Retinal pigment epithelial cell (primary cell): ENCODE measurements at regions not wholly inside any gene's neighbourhood (a gene's known extent, or its start where the extent isn't known, plus 50 kb on each side); places are given as distances from the start of the nearest gene placed in this dataset.

Source experiments
- DNase-seq: peaks from one replicate; pipeline ENCODE4 v3.0.0-alpha.2; 2010; ENCODE audit warnings: low read depth
- H3K4me3 ChIP-seq: 2 replicates; pipeline ENCODE4 v1.5.1; 2011; ENCODE audit warnings: mild to moderate bottlenecking, low read length, control low read depth, moderate library complexity
- TF ChIP-seq, protein P1 (sequence below): conservative IDR thresholded peaks from 2 replicates; pipeline ENCODE4 v1.5.1; 2011; ENCODE audit warnings: low read depth, low read length, control low read depth, inconsistent platforms

DNA sequence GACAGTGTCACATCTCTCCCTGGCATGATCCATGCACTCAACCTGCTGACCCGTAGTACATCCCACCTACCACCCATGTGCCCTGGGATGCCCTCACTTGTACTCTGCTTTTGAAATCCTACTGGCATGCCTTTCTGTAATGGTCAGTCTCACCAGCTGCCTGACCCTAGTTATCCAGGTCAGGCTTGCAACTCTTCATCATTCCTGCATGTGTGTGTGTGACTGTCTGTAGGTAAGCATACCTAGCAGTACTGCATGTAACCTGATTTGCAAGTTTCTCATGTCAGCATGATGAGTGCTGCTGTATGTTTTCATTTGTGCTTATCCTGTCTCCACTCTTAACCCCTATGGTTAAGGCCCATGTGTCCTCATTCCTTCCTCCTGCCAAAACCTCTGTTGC is 202.0 kb upstream of the MTNR1B start:
- H3K4me3 ChIP-seq = no peak overlapping the region
- DNase-seq = no peak
- TF ChIP-seq, protein P1, sequence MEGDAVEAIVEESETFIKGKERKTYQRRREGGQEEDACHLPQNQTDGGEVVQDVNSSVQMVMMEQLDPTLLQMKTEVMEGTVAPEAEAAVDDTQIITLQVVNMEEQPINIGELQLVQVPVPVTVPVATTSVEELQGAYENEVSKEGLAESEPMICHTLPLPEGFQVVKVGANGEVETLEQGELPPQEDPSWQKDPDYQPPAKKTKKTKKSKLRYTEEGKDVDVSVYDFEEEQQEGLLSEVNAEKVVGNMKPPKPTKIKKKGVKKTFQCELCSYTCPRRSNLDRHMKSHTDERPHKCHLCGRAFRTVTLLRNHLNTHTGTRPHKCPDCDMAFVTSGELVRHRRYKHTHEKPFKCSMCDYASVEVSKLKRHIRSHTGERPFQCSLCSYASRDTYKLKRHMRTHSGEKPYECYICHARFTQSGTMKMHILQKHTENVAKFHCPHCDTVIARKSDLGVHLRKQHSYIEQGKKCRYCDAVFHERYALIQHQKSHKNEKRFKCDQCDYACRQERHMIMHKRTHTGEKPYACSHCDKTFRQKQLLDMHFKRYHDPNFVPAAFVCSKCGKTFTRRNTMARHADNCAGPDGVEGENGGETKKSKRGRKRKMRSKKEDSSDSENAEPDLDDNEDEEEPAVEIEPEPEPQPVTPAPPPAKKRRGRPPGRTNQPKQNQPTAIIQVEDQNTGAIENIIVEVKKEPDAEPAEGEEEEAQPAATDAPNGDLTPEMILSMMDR = no peak

DNA sequence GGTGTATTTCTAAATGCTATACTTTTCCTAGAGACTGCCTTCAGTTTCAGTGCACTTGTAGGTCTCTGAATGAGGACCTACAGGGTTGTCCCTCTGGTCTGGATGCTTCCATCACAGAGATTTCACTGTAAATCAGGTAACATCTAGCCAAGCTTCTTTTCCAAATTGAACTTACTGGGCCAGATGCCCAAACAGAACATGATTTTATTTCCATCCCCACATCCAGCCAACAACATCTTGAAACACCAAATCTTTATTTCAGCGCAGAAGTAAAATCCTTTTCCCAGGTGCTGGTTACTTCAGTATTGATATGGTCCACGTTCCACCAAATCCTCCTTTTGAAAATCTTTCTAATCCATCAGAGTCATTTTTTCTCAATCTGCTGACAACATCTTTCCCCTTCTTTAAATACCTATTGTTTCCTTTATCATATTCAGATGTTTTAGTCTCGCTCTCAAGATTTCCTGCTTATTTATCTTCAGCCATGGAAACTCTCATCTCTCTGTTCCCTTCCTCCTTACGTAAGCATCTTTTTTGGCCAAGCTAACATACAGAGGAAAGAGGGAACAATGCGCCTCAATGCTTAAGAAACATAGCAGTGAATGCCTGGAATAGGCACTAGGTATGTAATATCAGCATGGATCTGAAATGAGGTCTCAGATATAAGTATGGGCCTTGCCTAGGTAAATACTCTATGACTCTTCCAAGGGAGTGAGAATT is 201.2 kb upstream of the MTNR1B start:
- no peak overlapping the region for H3K4me3 ChIP-seq
- TF ChIP-seq, protein P1 = no peak
- DNase-seq = no peak

DNA sequence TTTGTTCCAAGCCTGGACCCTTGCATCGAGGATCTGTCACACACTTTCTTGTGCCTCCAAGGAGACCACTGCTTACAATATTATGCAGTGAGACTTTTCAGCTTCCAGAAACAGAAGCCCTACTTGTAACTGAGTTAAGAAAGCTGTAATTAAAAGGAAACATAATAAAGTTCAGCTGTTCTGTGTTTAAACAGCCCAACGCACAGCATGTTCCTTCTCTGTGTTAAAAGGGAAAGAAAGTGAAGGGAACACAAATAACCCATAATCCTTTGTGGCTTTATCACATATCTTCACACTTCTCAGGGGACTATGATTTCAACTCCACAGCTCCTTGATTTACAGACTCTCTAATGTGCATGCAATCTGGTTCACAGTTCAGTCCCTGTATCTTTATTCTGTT is 200.3 kb upstream of the MTNR1B start:
- no peak for DNase-seq
- no peak overlapping the region for H3K4me3 ChIP-seq
- TF ChIP-seq, protein P1 = no peak

DNA sequence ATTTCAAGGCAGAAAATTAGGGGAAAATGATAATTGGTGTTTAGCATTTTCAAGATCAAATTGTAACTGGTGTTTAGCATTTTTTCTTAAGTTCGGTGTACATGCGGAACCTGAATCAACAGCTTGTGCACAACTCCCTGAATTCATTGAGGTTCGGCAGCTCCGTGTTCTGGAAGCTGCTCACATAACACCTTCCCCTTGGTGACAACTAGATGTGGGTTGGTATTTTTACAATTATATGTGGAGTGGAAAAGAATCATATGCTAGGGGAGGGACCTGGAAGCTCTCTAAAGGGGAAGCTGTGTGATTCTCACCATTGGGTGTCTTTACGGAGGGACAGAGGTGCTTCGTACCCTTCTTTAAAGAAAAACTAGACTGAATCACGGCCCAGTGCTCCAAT is 199.0 kb upstream of the MTNR1B start:
- DNase-seq = no peak
- H3K4me3 ChIP-seq = no peak overlapping the region
- TF ChIP-seq, protein P1 = no peak

DNA sequence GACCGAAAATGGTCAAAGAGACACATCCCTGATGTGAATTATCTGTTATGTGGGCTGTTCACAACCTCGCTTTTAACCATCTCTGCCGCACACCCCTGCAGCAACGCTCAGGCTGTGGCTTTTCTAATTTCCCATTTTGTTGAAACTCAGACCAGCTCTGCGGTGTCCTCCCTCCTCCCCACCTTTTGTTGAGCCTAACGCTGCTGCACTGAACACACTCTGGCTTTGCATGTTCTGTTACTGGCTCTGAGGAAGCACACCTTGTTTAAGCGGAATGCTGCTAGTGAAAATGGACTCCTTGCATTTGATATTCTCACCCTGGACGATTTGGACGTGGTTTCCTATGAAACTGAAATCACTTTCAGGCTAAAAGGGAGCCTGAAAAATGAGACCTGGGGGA is 198.5 kb upstream of the MTNR1B start:
- no peak overlapping the region for H3K4me3 ChIP-seq
- no peak for DNase-seq
- TF ChIP-seq, protein P1 = no peak

DNA sequence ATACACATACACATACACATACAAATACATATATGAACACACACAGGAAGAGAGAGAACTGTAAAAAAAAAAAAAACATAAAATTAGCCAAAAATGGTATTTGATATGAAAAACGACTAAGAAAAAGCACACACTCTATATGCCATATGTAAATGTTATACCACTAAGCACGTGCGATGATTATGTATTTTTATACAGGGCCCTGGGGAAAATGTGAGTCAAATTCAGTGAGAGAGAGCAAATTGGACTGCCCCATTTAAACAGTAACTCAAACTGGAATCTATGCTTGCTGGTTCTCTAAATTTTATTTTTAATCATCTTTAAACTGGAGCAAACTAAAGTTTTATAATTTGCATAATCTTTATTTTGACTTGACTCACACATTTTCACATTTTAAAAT is 197.8 kb upstream of the MTNR1B start:
- DNase-seq = no peak
- TF ChIP-seq, protein P1 = no peak
- no peak overlapping the region for H3K4me3 ChIP-seq

DNA sequence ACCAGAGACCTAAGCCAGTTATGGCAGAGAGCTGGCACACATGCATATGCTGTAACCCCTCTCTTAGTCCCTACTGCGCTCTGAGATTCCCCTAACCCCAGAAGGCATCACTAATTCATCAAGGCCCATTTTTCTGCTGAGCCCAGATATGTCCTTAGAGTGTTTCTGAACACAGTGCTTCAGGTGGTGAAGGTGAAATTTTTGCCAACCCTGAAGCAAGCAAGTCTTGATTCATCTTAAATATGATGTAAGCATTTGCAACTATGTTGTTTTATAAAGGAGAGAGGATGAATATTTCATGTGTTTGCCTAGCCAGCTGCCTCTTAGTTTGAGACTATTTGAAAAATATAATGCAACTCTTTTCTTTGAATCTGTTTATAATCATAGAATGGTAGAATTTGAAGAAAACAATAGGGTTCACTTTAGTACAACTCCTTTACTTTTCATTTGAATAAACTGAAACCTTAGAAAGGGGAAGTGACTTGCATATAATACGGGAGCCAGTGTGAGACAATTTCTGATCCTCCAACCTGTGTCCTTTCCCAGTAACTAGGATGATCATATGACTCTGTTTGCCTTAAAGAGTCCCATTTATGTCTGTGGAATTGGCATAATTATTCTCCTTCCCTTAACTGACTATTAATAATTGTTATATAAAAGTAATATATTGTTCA is 194.3 kb upstream of the MTNR1B start:
- TF ChIP-seq, protein P1 = no peak

More for the DNA sequence above, 194.3 kb upstream of the MTNR1B start:
- no peak overlapping the region for H3K4me3 ChIP-seq
- no peak for DNase-seq
